HUDEP-2 (cell line): ENCODE measurements at regions not wholly inside any gene's neighbourhood (a gene's known extent, or its start where the extent isn't known, plus 50 kb on each side); places are given as distances from the start of the nearest gene placed in this dataset.
"Not testable (repeated sequence)": the region's sequence is repeated elsewhere in the genome, so short reads cannot be mapped to it uniquely, and the experiment has no call there.

Experiments
- DNase-seq, 76 experiments: peaks; one replicate each; lab custom pipeline; 2025; ENCODE audit not compliant: unreplicated experiment in 76 of 76; lab: John Stamatoyannopoulos, UW

DNA sequence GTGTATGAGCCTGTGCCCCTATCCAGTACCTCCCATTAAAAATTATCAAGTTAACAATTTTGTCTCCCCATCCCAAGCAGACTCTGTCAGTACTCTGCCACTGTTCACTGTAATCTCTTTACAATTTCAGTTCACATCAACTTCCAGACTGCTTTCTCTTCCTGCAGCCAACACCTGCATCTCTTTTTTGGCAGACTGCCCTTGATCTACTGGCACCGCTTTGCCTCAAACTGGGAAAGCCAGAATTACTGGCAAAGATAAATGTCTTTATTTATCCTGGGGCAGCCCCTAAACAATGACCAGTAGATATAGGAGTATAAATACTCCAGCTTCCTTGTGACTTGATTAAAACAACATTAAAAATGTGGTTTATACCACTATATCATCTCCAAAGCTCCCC lies 494.1 kb downstream of the ZNF385D start:
- DNase-seq: no peak

- DNase-seq: no peak
Measured at GRCh38 chr3:21238661-21239060, 512.3 kb downstream of the ZNF385D start.

DNA sequence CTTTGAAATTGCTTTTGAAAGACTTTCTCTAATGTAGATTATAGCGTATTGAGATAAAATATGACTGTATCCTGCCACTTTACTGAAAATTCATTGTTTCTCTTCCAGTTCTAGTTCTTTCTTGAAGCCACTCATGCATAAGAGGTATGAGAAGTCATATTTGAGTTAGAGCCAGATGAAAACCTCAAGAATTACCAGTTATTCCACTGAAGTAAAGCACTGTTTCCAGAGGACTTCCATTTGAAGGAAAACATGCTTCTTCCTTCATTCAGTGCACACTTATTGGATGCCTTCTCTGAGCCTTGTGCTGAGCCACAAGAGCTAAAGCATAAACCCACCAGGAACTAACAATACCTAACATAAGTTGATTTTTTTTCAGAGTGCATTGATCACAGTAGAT lies 513.4 kb downstream of the ZNF385D start:
- no peak for DNase-seq

DNA sequence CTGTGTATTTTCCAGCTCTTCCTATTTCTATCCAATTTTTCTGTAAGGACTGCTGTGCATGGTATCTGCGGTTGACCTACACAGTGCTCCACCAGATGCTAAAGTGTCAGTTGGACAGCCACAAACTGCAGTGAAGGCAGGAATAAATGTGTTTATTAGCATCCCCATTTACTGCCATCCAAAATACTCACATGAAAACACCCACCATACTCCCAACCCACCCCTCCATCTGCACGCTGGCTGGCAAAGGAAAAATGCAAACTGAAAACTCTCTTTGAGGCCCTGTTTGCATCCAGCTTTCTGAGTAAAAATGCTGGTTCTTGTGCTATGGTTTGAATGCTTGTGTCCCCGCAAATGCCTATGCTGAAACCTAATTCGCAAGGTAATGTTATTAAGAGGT lies 515.5 kb downstream of the ZNF385D start:
- DNase-seq: no peak

- DNase-seq: no peak
Measured at GRCh38 chr3:21234933-21235332, 516.1 kb downstream of the ZNF385D start.

- DNase-seq: no peak
Measured at GRCh38 chr3:21229426-21230135, 521.4 kb downstream of the ZNF385D start.

DNA sequence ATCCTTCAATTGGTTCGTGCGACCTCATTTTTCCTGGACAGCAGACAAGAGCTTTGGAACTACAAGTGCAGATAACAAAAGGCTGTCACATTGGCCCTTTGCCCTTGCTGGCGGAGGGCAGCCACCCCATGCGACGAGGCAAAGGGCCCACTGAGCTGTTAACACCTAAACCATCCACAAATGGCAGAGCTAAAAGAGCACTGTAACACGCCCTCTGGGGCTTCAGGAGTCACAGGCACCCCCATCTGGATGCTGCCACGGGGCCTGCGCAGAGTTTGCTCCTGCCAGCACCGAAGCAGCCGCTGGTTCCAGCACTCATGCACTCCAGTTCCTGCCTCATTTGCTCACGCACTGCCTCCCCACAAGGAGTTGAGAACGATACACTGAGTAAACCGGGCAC lies 524.9 kb downstream of the ZNF385D start:
- DNase-seq: no peak

DNA sequence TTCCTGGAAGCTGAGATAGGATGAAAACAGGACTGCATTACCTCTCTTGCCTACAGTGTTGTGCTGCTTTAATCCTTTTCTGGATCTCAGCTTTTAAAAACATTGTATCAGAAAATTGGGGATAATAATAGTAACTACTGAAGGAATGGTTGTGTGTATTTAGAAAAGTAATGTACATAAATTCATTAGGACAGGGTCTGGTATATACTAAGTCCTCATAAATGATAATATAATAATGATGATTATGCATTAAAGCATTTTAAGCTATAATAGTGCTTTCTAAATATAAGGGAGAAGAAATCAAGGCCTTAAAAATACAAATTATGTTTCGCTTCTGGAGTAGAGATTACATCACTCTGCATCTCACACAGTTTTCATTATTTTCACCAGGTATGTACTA lies 530.1 kb downstream of the ZNF385D start:
- no peak for DNase-seq

GRCh38 chr3:21216598-21216997 lies 534.4 kb downstream of the ZNF385D start:
- DNase-seq: no peak

- not testable (repeated sequence) for DNase-seq
Measured at GRCh38 chr3:21204122-21204521, 546.9 kb downstream of the ZNF385D start.

- no peak for DNase-seq
Measured at GRCh38 chr3:21195203-21195602, 555.8 kb downstream of the ZNF385D start.

DNA sequence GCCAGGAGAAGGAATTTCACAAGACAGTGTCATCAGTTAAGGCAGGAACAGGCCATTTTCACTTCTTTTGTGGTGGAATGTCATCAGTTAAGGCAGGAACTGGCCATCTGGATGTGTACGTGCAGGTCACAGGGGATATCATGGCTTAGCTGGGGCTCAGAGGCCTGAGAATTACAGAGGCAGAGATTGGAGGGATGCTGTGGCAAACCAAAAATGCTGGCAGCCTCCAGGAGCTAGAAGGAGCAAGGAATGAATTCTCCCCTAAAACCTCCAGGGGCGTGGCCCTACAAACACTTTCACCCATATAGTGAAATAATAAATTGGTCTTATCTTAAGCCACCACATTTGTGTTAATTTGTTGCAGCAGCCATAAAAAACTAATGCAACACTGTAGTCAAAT lies 557.0 kb downstream of the ZNF385D start:
- DNase-seq: not testable (repeated sequence)

- DNase-seq: no peak
Measured at GRCh38 chr3:21188459-21188858, 562.6 kb downstream of the ZNF385D start.

DNA sequence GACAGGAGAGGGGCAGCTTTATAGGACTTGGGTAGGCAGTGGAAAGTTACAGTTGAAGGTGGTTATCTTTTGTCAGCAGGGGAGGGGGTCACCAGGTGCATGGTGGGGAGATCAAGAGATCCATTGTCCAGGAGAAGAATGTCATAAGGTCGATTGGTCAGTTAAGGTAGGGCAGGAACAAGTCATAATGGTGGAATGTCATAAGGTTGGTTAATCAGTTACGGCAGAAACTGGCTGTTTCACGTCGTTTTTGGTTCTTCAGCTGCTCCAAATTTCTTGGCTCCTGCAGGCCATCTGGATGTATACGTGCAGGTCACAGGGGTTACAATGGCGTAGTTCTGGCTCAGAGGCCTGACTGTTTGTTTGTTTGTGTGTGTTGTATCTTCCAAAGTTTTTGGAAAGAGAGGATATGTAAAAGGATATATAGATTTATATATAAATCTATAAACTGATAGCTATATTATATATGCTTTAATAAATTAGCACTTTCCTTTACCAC lies 565.1 kb downstream of the ZNF385D start:
- DNase-seq: no peak

GRCh38 chr3:21174461-21174860 lies 576.5 kb downstream of the ZNF385D start:
- DNase-seq: no peak

GRCh38 chr3:21170964-21171363 lies 580.0 kb downstream of the ZNF385D start:
- no peak for DNase-seq

GRCh38 chr3:21169948-21170347 lies 581.1 kb downstream of the ZNF385D start:
- DNase-seq: no peak

- no peak for DNase-seq
Measured at GRCh38 chr3:21168471-21168870, 582.5 kb downstream of the ZNF385D start.

DNA sequence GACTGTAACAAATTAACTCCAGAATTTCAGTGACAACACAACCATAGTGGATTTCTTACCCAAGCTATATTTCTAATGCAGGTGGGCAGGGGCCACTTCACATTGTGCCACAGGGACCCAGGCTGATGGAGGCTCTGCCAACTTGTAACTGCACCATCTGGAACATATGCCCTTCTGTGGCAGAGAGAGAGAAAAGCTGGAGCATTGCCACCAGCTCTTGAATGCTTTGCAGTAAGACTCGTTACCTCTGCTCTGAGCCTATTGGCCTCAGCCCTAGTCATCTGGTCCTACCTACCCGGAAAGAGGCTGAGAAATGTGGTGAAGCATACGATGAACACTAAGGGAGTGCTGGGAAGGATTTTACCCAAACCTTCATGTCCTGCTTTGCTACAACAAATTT lies 587.1 kb downstream of the ZNF385D start:
- DNase-seq: no peak

DNA sequence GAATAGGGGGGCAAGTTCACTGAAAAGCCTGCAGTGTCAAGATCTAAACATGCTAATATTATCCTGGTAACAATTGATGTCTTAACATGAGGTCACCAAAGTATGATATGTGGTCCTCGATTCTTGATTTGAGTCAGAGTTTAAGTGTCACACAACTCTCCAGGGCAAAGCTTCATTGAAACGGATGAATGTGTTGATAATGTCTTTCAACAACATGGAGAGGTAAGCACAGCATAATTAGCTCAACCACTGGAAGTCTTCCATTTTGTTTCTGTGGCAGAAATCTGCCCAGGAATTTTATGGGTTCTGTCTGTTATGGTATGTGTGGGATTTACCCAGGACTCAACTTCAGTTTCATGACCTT lies 591.5 kb downstream of the ZNF385D start:
- DNase-seq: no peak

- no peak for DNase-seq
Measured at GRCh38 chr3:21158861-21159542, 592.0 kb downstream of the ZNF385D start.

GRCh38 chr3:21154911-21155310 lies 596.1 kb downstream of the ZNF385D start:
- no peak for DNase-seq
